ENCODE measurements at regions not wholly inside any gene's neighbourhood (a gene's known extent, or its start where the extent isn't known, plus 50 kb on each side); places are given as distances from the start of the nearest gene placed in this dataset.

GRCh38 chr12:47481041-47481440 lies 224.8 kb downstream of the RPAP3 start:
- no peak for TF ChIP-seq YY1 (IDR thresholded peaks at IDR 0.05; ENCODE audit: low read depth)
- TF ChIP-seq CTCF (IDR thresholded peaks at IDR 0.05), result no peak
- TF ChIP-seq, protein P1, sequence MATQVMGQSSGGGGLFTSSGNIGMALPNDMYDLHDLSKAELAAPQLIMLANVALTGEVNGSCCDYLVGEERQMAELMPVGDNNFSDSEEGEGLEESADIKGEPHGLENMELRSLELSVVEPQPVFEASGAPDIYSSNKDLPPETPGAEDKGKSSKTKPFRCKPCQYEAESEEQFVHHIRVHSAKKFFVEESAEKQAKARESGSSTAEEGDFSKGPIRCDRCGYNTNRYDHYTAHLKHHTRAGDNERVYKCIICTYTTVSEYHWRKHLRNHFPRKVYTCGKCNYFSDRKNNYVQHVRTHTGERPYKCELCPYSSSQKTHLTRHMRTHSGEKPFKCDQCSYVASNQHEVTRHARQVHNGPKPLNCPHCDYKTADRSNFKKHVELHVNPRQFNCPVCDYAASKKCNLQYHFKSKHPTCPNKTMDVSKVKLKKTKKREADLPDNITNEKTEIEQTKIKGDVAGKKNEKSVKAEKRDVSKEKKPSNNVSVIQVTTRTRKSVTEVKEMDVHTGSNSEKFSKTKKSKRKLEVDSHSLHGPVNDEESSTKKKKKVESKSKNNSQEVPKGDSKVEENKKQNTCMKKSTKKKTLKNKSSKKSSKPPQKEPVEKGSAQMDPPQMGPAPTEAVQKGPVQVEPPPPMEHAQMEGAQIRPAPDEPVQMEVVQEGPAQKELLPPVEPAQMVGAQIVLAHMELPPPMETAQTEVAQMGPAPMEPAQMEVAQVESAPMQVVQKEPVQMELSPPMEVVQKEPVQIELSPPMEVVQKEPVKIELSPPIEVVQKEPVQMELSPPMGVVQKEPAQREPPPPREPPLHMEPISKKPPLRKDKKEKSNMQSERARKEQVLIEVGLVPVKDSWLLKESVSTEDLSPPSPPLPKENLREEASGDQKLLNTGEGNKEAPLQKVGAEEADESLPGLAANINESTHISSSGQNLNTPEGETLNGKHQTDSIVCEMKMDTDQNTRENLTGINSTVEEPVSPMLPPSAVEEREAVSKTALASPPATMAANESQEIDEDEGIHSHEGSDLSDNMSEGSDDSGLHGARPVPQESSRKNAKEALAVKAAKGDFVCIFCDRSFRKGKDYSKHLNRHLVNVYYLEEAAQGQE (IDR thresholded peaks at IDR 0.05; ENCODE audit: low read depth, low read length), result no peak
- no peak for TF ChIP-seq EP300 (IDR thresholded peaks at IDR 0.05; ENCODE audit: borderline replicate concordance in 1 of 2, low read depth in 1 of 2, low read length in 1 of 2)
- no peak for TF ChIP-seq RFX5 (IDR thresholded peaks at IDR 0.05; ENCODE audit: low read length)
- TF ChIP-seq MAX (IDR thresholded peaks at IDR 0.05; ENCODE audit: low read depth), result no peak
- no peak for TF ChIP-seq CHD2 (IDR thresholded peaks at IDR 0.05; ENCODE audit: low read length, partially characterized antibody)
- TF ChIP-seq FOXM1 (IDR thresholded peaks at IDR 0.05; ENCODE audit: low read depth), result no peak

Measured in SK-N-SH (cell line).